ENCODE measurements at regions not wholly inside any gene's neighbourhood (a gene's known extent, or its start where the extent isn't known, plus 50 kb on each side); places are given as distances from the start of the nearest gene placed in this dataset.

- Histone ChIP-seq H4K5ac (ENCODE audit: insufficient read length, low read depth, low read length) (no peak overlapping the region), H2AFZ (ENCODE audit: low read length) (no peak overlapping the region), H2BK120ac (ENCODE audit: low read depth, low read length, poor library complexity, severe bottlenecking) (no peak overlapping the region), H3K23me2 (ENCODE audit: insufficient read length, low read depth, low read length, poor library complexity, severe bottlenecking) (no peaks in the 10 kb centered on the region), H3K79me2 (ENCODE audit: insufficient read depth, low read length) (no peaks in the 10 kb centered on the region), H4K91ac (ENCODE audit: insufficient read length, low read depth, low read length) (no peak overlapping the region), H3K9me3 (ENCODE audit: control insufficient read depth, low read depth, low read length) (no peaks in the 10 kb centered on the region), H2AK5ac (ENCODE audit: insufficient read length, low read length) (no peak overlapping the region), H3K56ac (ENCODE audit: insufficient read length, low read depth, low read length) (no peak overlapping the region), H3K4me2 (ENCODE audit: insufficient read depth, insufficient read length, low read length) (no peak overlapping the region), H3K14ac (ENCODE audit: insufficient read depth, low read length) (no peak overlapping the region), H3K4me1 (ENCODE audit: insufficient read depth, low read length) (no peaks in the 10 kb centered on the region; the same call in 1 of the 2 replicates), H2BK15ac (ENCODE audit: low read depth, low read length) (no peak overlapping the region), H3K18ac (ENCODE audit: insufficient read length, low read depth, low read length) (no peak overlapping the region), H2BK5ac (ENCODE audit: insufficient read length, low read length) (no peak overlapping the region), H3K79me1 (ENCODE audit: insufficient read depth, low read depth, low read length, poor library complexity, severe bottlenecking) (no peaks in the 10 kb centered on the region), H3K4ac (ENCODE audit: low read depth, low read length) (no peak overlapping the region), H4K20me1 (ENCODE audit: control insufficient read depth, insufficient read depth, insufficient read length) (no peaks in the 10 kb centered on the region), H3K9ac (ENCODE audit: extremely low read depth, insufficient read length, low read length) (no peak overlapping the region), H4K8ac (replicated peaks; ENCODE audit: insufficient read length, low read depth, low read length) (no peak overlapping the region), H3K27ac (ENCODE audit: insufficient read length, low read depth, low read length) (no peak overlapping the region), H2BK12ac (ENCODE audit: insufficient read length, low read depth, low read length) (no peak overlapping the region), H2BK20ac (ENCODE audit: low read depth, low read length, poor library complexity, severe bottlenecking) (no peak overlapping the region), H3T11ph (ENCODE audit: low read length) (no peak overlapping the region), H3K23ac (ENCODE audit: insufficient read length, low read depth, low read length) (no peak overlapping the region), H3K27me3 (ENCODE audit: insufficient read depth, low read length) (no peaks in the 10 kb centered on the region)
- no peaks in the 10 kb centered on the region; a peak in 1 of 7 replicates for H3K36me3 Mint-ChIP-seq (ENCODE audit: insufficient read depth in 1 of 3, low read depth in 3 of 3)
- no peak for TF ChIP-seq CTCF (conservative IDR thresholded peaks at IDR 0.05)
- H3K27ac Mint-ChIP-seq = no peak overlapping the region
- no peaks in the 10 kb centered on the region for H3K9me3 Mint-ChIP-seq
- peaks cover 27% of the 10 kb centered on the region for H3K27me3 Mint-ChIP-seq (ENCODE audit: low read depth)
- DNase-seq = no peak
- no peak overlapping the region for H3K4me3 Mint-ChIP-seq
- WGBS (ENCODE audit: extremely low coverage, insufficient read length, low lambda C conversion rate) = no CpG with 5 or more reads among the region's 8 CpGs
- peaks cover 21 to 24% of the 10 kb centered on the region in 2 experiments for H3K4me1 Mint-ChIP-seq
Measured at GRCh38 chr2:870426-870825, 80.2 kb upstream of the SNTG2 start.

Data from H9 (cell line).